ENCODE measurements at regions not wholly inside any gene's neighbourhood (a gene's known extent, or its start where the extent isn't known, plus 50 kb on each side); places are given as distances from the start of the nearest gene placed in this dataset.

- TF ChIP-seq POLR2A (IDR thresholded peaks at IDR 0.05; ENCODE audit: low read depth, low read length) = no peak
- TF ChIP-seq POLR2AphosphoS5 (IDR thresholded peaks at IDR 0.05; ENCODE audit: low read depth, low read length) = no peak
- no peak for TF ChIP-seq TAF1 (IDR thresholded peaks at IDR 0.05; ENCODE audit: borderline replicate concordance, low read depth, low read length)
Measured at GRCh38 chr14:83977583-83977982, 1552.4 kb upstream of the FLRT2 start.
